Pancreas (tissue), 10 donors: ENCODE measurements at regions not wholly inside any gene's neighbourhood (a gene's known extent, or its start where the extent isn't known, plus 50 kb on each side); places are given as distances from the start of the nearest gene placed in this dataset.

Experiments used
- ATAC-seq, 4 donors: fragments of 200-7000 bp; cut with Tn5 transposase; one replicate each; pipeline versions ENCODE4 v1.8.0 to v1.9.1; 2020; ENCODE audit warnings: mild to moderate bottlenecking in 4 of 4, moderate library complexity in 4 of 4
- DNase-seq, 6 donors: peaks; one replicate each; pipeline ENCODE4 v3.0.0-alpha.2; 2020
- FAIRE-seq: peaks from 2 replicates; lab custom pipeline; 2012; peaks lifted over from hg19 to GRCh38; lab: Jason Lieb, UNC
- H3K27ac ChIP-seq, 4 donors: fragments of 200-600 bp; sonication (generic); 1 replicate in 3 of 4; 2 replicates in 1 of 4; pipeline versions ENCODE4 v1.5.0 to v1.8.0; 2020
- H3K27me3 ChIP-seq, 4 donors: fragments of 200-600 bp; one replicate each; pipeline ENCODE4 v1.8.0; 2021
- H3K36me3 ChIP-seq, 3 donors: fragments of 200-600 bp; sonication (generic) in 1 of 3; one replicate each; pipeline versions ENCODE4 v1.5.0 to v1.8.0; 2020 to 2021
- H3K4me1 ChIP-seq, 3 donors: fragments of 200-600 bp; one replicate each; pipeline ENCODE4 v1.8.0; 2021
- H3K4me3 ChIP-seq, 4 donors: fragments of 200-600 bp; sonication (generic) in 2 of 4; one replicate each; pipeline versions ENCODE4 v1.5.0 to v1.8.0; 2020 to 2021
- H3K9me3 ChIP-seq, 4 donors: fragments of 200-600 bp; one replicate each; pipeline ENCODE4 v1.8.0; 2021
- CTCF ChIP-seq, 4 donors: fragments of 200-600 bp; sonication (generic) in 3 of 4; IDR thresholded peaks; one replicate each; pipeline versions ENCODE4 v1.5.0 to v1.8.0; 2021; ENCODE audit warnings: antibody characterized with exemption in 4 of 4
- WGBS, 2 donors: extraction: QIAGEN DNeasy Blood & Tissue Kit; methylation state at CpG; one replicate each; pipeline ENCODE4 v1.1.7; 2013; 5-methylcytosine and 5-hydroxymethylcytosine counted together
- intact Hi-C, 3 donors: fragments of 100-400 bp; cut with DNase I; formaldehyde crosslinking; loops; one replicate each; pipeline versions ENCODE4 v1.11.1 to v1.14.2; 2022
- donor health status: healthy with polysubstance abuse.
- donor health status: DM: no; HTN: no; CAD: no; lungs with moderate emphysema.
- donor health status: DM: no; HTN: no; CAD: no.
- donor health status: control.
- donor health status: control.
- donor health status: Bipolar disorder and iron deficiency.
- donor health status: DM: yes; HTN: yes; CAD: no.
- donor health status: DM: no; HTN: no; CAD: no.
- donor health status: DM: no; HTN: no; CAD: no.
- donor health status: DM: yes; HTN: yes; CAD: no.

DNA sequence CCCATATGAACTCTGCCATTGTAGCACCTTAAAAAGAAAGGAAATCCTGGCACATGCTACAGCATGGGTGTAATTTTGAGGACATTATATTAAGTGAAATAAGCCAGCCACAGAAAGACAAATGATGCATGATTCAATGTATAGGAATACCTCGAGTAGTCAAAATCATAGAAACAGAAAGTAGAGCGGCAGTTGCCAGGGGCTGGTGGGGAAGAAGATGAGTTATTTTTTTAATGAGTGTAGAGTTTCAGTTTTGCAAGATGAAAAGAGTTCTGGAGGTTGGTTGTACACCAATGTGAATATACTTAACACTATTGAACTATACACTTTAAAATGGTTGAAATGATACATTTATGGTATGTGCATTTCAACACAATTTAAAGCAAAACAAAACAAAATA is 133.0 kb downstream of the ZDHHC21 start:
- FAIRE-seq (no peak), ATAC-seq (no peak), DNase-seq (no peak)
- 81 to 90% methylated on average over 2 of the region's 2 CpGs for WGBS, 2 donors
- no peak overlapping the region for H3K4me3 ChIP-seq
- intact Hi-C loops, result no loop called here
- no peaks in the 10 kb centered on the region for H3K9me3 ChIP-seq
- no peaks in the 10 kb centered on the region for H3K36me3 ChIP-seq
- no peaks in the 10 kb centered on the region for H3K27me3 ChIP-seq
- no peak overlapping the region for H3K27ac ChIP-seq
- no peak for TF ChIP-seq CTCF (IDR thresholded peaks at IDR 0.05)
- no peaks in the 10 kb centered on the region for H3K4me1 ChIP-seq

- ATAC-seq (no peak), FAIRE-seq (no peak), DNase-seq (no peak)
- TF ChIP-seq CTCF (IDR thresholded peaks at IDR 0.05), result no peak
- intact Hi-C loops, result no loop called here
- Histone ChIP-seq H3K9me3 (no peaks in the 10 kb centered on the region), H3K4me3 (no peak overlapping the region), H3K4me1 (no peaks in the 10 kb centered on the region), H3K36me3 (no peaks in the 10 kb centered on the region), H3K27me3 (no peaks in the 10 kb centered on the region), H3K27ac (no peak overlapping the region)
- WGBS, 2 donors, result 84 to 92% methylated on average over 4 of the region's 4 CpGs
These were observed 138.3 kb downstream of the ZDHHC21 start for GRCh38 chr9:14554886-14555285.

GRCh38 chr9:14547245-14548060 is 145.8 kb downstream of the ZDHHC21 start:
- H3K27ac ChIP-seq, result no peak overlapping the region
- intact Hi-C loops, result no loop called here
- H3K4me1 ChIP-seq, result no peaks in the 10 kb centered on the region
- 76 to 77% methylated on average over 5 of the region's 5 CpGs for WGBS, 2 donors
- no peak overlapping the region for H3K4me3 ChIP-seq
- no peaks in the 10 kb centered on the region for H3K27me3 ChIP-seq
- H3K9me3 ChIP-seq, result no peaks in the 10 kb centered on the region
- ATAC-seq, result no peak
- FAIRE-seq, result no peak
- H3K36me3 ChIP-seq, result no peaks in the 10 kb centered on the region
- no peak for TF ChIP-seq CTCF (IDR thresholded peaks at IDR 0.05)
- DNase-seq, result no peak

GRCh38 chr9:14546693-14547092 is 146.5 kb downstream of the ZDHHC21 start:
- Histone ChIP-seq H3K27me3 (no peaks in the 10 kb centered on the region), H3K36me3 (no peaks in the 10 kb centered on the region), H3K4me3 (no peak overlapping the region), H3K27ac (no peak overlapping the region), H3K4me1 (no peaks in the 10 kb centered on the region), H3K9me3 (no peaks in the 10 kb centered on the region)
- DNase-seq, result no peak
- intact Hi-C loops, result no loop called here
- no peak for FAIRE-seq
- 85 to 98% methylated on average over 4 of the region's 4 CpGs for WGBS, 2 donors
- no peak for ATAC-seq
- TF ChIP-seq CTCF (IDR thresholded peaks at IDR 0.05), result no peak

GRCh38 chr9:14542071-14542470 is 151.2 kb downstream of the ZDHHC21 start:
- H3K4me1 ChIP-seq, result no peaks in the 10 kb centered on the region
- no peaks in the 10 kb centered on the region for H3K9me3 ChIP-seq
- intact Hi-C loops, result no loop called here
- no peaks in the 10 kb centered on the region for H3K36me3 ChIP-seq
- H3K27me3 ChIP-seq, result no peaks in the 10 kb centered on the region
- DNase-seq (no peak), ATAC-seq (no peak), FAIRE-seq (no peak)
- no peak for TF ChIP-seq CTCF (IDR thresholded peaks at IDR 0.05)
- WGBS, 2 donors, result 77 to 83% methylated on average over 4 of the region's 4 CpGs
- H3K4me3 ChIP-seq, result no peak overlapping the region
- H3K27ac ChIP-seq, result no peak overlapping the region
